ENCODE measurements at regions not wholly inside any gene's neighbourhood (a gene's known extent, or its start where the extent isn't known, plus 50 kb on each side); places are given as distances from the start of the nearest gene placed in this dataset.
"Not testable (repeated sequence)": the region's sequence is repeated elsewhere in the genome, so short reads cannot be mapped to it uniquely, and the experiment has no call there.

DNA sequence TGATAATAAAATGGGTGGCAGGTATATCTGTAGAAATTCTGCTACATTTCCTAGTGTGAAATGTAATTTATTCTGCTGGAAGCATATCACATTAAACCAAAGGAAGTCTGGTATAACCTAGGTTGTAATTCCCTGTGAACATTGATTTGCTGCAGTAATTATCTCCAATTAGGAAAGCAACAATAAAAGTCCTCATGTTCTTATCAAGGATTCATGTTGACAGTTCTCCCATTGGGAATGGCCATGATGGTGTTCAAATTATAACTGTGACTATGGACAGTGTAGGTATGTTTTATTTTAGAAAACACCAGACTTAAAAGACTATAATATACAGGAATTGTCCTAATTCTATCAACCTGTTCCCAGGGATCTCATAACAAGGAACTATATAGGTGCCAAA lies 513.5 kb upstream of the MIR17HG start:
- Histone ChIP-seq H3K4me1 (ENCODE audit: insufficient read depth, low read length) (no peaks in the 10 kb centered on the region; the same call in 1 of the 2 replicates), H3K27me3 (ENCODE audit: insufficient read depth, low read length) (no peaks in the 10 kb centered on the region), H3K9me3 (ENCODE audit: insufficient read depth, low read depth, low read length) (no peaks in the 10 kb centered on the region), H3K9ac (ENCODE audit: low read depth, low read length) (no peak overlapping the region), H3K27ac (ENCODE audit: low read length) (no peak overlapping the region), H3K4me3 (ENCODE audit: low read length) (no peak overlapping the region), H3K36me3 (ENCODE audit: insufficient read depth, low read depth, low read length) (no peaks in the 10 kb centered on the region)

DNA sequence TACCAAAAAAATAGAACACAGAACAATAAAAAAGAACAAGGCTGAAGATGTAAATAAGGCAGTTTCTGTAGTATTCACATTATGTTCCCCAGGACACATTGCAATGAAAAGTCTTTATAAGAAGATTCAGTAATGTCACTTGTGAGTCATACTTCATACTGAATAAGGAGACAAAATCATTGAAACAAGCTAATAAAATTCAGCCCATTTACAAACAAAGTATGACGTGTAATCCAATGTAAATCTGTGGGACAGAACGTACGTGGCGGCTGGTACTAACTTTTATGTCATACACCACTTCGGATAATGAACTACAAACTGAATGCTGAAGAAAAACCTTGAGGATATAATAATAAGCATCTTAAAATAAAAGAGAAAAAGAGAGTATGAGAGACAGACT lies 512.8 kb upstream of the MIR17HG start:
- Histone ChIP-seq H3K9me3 (ENCODE audit: insufficient read depth, low read depth, low read length) (no peaks in the 10 kb centered on the region), H3K4me3 (ENCODE audit: low read length) (no peak overlapping the region), H3K27ac (ENCODE audit: low read length) (no peak overlapping the region), H3K4me1 (ENCODE audit: insufficient read depth, low read length) (no peaks in the 10 kb centered on the region; the same call in 1 of the 2 replicates), H3K9ac (ENCODE audit: low read depth, low read length) (no peak overlapping the region), H3K36me3 (ENCODE audit: insufficient read depth, low read depth, low read length) (no peaks in the 10 kb centered on the region), H3K27me3 (ENCODE audit: insufficient read depth, low read length) (no peaks in the 10 kb centered on the region)

DNA sequence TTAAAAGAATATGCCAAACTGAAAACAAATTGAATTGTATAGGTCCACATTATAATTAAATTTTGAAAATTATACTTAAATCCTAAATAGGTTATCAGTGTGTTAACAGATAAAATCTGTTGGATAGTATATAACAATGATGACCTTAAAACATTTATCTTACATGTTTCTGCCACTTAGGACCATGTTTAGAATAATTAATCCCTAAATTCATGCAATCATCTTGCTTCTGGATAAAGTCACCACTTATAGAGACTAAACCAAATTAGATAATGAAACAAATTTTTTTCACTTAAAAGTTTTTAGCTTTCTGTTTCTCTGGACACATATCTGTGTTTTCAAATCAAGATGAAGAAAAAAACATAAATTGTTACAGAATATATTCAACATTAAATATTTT lies 511.7 kb upstream of the MIR17HG start:
- no peaks in the 10 kb centered on the region for H3K36me3 ChIP-seq (ENCODE audit: insufficient read depth, low read depth, low read length)
- no peaks in the 10 kb centered on the region for H3K27me3 ChIP-seq (ENCODE audit: insufficient read depth, low read length)
- H3K27ac ChIP-seq (ENCODE audit: low read length) = no peak overlapping the region
- H3K4me3 ChIP-seq (ENCODE audit: low read length) = no peak overlapping the region
- H3K9me3 ChIP-seq (ENCODE audit: insufficient read depth, low read depth, low read length) = no peaks in the 10 kb centered on the region
- H3K4me1 ChIP-seq (ENCODE audit: insufficient read depth, low read length) = no peaks in the 10 kb centered on the region; the same call in 1 of the 2 replicates
- H3K9ac ChIP-seq (ENCODE audit: low read depth, low read length) = no peak overlapping the region

DNA sequence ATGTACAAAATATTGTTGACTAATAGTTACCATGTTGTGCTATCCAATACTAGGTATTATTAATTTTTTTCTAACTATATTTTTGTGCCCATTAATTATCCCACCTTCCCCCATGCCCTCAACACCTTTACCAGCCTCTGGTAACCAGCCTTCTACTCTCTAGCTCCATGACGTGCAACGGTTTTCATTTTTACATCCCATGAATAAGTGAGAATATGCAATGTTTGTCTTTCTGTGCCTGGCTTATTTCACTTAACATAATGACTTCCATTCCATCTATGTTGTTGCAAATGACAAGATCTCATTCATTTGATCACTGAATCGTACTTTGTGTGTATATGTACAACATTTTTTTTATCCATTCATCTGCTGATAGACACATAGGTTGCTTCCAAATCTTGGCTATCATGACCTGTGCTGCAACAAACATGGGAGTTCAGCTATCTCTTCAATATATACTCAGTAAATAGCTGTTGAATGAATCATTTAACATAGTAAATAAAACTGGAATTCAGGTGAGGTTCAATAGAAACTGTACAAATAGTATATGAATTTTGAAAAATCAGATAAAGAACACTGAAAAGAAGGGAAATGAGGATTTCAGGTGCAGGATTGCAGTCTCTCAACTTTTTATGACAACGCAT lies 509.0 kb upstream of the MIR17HG start:
- Histone ChIP-seq H3K9ac (ENCODE audit: low read depth, low read length) (no peak overlapping the region), H3K4me1 (ENCODE audit: insufficient read depth, low read length) (no peaks in the 10 kb centered on the region; the same call in 1 of the 2 replicates), H3K27me3 (ENCODE audit: insufficient read depth, low read length) (no peaks in the 10 kb centered on the region), H3K4me3 (ENCODE audit: low read length) (no peak overlapping the region), H3K9me3 (ENCODE audit: insufficient read depth, low read depth, low read length) (no peaks in the 10 kb centered on the region), H3K36me3 (ENCODE audit: insufficient read depth, low read depth, low read length) (no peaks in the 10 kb centered on the region), H3K27ac (ENCODE audit: low read length) (no peak overlapping the region)

DNA sequence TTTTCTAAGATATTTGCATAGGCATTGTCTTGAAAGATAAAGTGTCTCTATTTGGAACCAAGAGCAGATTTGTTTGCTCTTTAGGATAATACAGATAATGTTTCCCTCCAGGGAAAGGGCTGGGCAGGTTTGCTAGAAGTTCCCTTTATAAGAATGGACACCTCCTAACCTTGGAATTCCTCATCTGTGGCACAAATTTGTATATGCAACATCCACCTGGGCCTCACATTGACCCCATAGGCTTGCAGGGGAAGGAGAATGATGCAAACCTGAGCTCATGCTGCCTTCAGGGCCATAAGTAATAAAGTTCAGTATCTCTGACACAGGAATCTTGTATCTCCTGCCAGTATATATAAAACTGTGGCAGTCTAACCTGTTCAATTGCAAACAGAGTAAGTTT lies 508.4 kb upstream of the MIR17HG start:
- Histone ChIP-seq H3K4me3 (ENCODE audit: low read length) (no peak overlapping the region), H3K9me3 (ENCODE audit: insufficient read depth, low read depth, low read length) (no peaks in the 10 kb centered on the region), H3K27me3 (ENCODE audit: insufficient read depth, low read length) (no peaks in the 10 kb centered on the region), H3K9ac (ENCODE audit: low read depth, low read length) (no peak overlapping the region), H3K36me3 (ENCODE audit: insufficient read depth, low read depth, low read length) (no peaks in the 10 kb centered on the region), H3K4me1 (ENCODE audit: insufficient read depth, low read length) (no peaks in the 10 kb centered on the region; the same call in 1 of the 2 replicates), H3K27ac (ENCODE audit: low read length) (no peak overlapping the region)

DNA sequence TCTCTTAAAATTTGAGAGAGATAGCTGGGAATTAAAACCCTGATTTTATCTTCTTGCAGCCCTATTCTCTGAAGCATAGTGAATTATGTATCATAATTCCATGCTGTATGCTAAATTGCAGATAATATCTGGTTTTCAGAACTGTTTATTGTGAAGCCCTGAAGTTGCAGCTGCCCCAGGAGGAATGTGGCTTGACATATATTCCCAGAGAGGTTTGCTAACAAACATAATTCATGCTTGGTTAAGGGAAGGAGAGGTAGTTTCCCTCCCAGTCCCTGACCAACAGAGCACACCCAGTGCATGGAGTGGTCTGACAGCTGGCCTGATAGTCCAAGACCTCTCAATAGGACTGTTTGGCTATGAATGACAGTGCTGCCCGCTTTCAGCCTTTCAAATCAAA lies 500.6 kb upstream of the MIR17HG start:
- no peak overlapping the region for H3K4me3 ChIP-seq (ENCODE audit: low read length)

DNA sequence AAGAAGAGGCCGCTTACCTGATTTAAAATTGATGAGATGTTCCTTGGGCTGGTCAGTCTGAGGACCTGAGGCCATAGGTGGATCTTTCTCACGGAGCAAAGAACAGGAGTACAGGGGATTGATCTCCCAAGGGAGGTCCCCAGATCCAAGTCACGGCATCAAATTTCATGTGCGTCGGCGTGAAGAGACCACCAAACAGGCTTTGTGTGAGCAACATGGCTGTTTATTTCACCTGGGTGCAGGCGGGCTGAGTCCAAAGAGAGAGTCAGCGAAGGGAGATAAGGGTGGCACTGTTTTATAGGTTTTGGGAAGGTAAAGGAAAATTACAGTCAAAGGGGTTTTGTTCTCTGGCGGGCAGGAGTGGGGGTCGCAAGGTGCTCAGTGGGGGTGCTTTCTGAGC lies 493.8 kb upstream of the MIR17HG start:
- H3K27me3 ChIP-seq (ENCODE audit: insufficient read depth, low read length); H3K4me1 ChIP-seq (ENCODE audit: insufficient read depth, low read length); H3K9ac ChIP-seq (ENCODE audit: low read depth, low read length); H3K36me3 ChIP-seq (ENCODE audit: insufficient read depth, low read depth, low read length); H3K4me3 ChIP-seq (ENCODE audit: low read length); H3K9me3 ChIP-seq (ENCODE audit: insufficient read depth, low read depth, low read length); H3K27ac ChIP-seq (ENCODE audit: low read length): not testable (repeated sequence)

More for the DNA sequence above, 500.6 kb upstream of the MIR17HG start:
- no peaks in the 10 kb centered on the region for H3K9me3 ChIP-seq (ENCODE audit: insufficient read depth, low read depth, low read length)
- H3K36me3 ChIP-seq (ENCODE audit: insufficient read depth, low read depth, low read length) = no peaks in the 10 kb centered on the region
- H3K27ac ChIP-seq (ENCODE audit: low read length) = no peak overlapping the region
- H3K27me3 ChIP-seq (ENCODE audit: insufficient read depth, low read length) = no peaks in the 10 kb centered on the region
- no peaks in the 10 kb centered on the region; the same call in 1 of the 2 replicates for H3K4me1 ChIP-seq (ENCODE audit: insufficient read depth, low read length)
- no peak overlapping the region for H3K9ac ChIP-seq (ENCODE audit: low read depth, low read length)

DNA sequence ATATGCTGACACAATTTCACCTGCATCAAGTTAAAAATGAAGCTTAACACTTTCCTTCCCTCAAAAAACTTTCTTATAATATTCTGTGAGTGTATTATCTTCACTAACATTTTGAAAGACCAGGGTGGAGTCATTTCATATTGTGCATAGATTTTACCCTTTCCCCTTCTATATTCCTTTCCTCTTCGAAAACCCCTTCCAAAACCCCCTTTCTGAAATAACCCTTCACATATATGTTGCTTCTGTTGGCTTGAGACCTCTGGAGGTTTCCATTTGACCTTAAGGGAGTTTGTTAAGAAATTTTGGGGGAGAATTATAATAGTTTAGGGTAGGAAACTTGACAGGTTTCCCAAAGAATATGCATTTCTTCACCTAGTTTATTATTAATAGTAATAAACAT lies 489.6 kb upstream of the MIR17HG start:
- no peak overlapping the region for H3K9ac ChIP-seq (ENCODE audit: low read depth, low read length)
- no peaks in the 10 kb centered on the region for H3K27me3 ChIP-seq (ENCODE audit: insufficient read depth, low read length)
- H3K4me1 ChIP-seq (ENCODE audit: insufficient read depth, low read length) = peaks cover 5% of the 10 kb centered on the region; the same call in 1 of the 2 replicates
- no peaks in the 10 kb centered on the region for H3K36me3 ChIP-seq (ENCODE audit: insufficient read depth, low read depth, low read length)
- H3K4me3 ChIP-seq (ENCODE audit: low read length) = no peak overlapping the region
- no peaks in the 10 kb centered on the region for H3K9me3 ChIP-seq (ENCODE audit: insufficient read depth, low read depth, low read length)
- no peak overlapping the region for H3K27ac ChIP-seq (ENCODE audit: low read length)

DNA sequence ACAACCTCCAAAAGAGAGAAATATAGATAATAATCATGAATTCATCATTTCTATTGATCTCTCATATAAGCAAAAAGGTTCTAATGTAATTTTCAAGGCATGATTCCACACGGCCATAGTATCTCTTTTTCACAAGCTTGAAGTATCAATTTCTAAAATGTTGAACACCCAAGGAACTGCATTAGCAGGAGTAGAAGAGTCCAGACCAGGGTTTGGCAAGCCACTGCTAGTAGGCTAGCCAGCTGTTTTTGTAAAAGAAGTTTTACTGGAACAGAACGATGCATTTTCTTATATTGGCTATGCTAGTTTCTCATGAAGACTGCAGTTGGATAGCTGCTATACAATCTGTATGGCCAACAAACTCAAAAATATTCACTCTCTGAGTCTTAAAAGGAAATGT lies 481.5 kb upstream of the MIR17HG start:
- no peaks in the 10 kb centered on the region for H3K27me3 ChIP-seq (ENCODE audit: insufficient read depth, low read length)
- H3K36me3 ChIP-seq (ENCODE audit: insufficient read depth, low read depth, low read length) = no peaks in the 10 kb centered on the region
- H3K4me3 ChIP-seq (ENCODE audit: low read length) = no peak overlapping the region
- no peaks in the 10 kb centered on the region for H3K4me1 ChIP-seq (ENCODE audit: insufficient read depth, low read length)
- H3K9me3 ChIP-seq (ENCODE audit: insufficient read depth, low read depth, low read length) = no peaks in the 10 kb centered on the region
- H3K9ac ChIP-seq (ENCODE audit: low read depth, low read length) = no peak overlapping the region
- H3K27ac ChIP-seq (ENCODE audit: low read length) = no peak overlapping the region

DNA sequence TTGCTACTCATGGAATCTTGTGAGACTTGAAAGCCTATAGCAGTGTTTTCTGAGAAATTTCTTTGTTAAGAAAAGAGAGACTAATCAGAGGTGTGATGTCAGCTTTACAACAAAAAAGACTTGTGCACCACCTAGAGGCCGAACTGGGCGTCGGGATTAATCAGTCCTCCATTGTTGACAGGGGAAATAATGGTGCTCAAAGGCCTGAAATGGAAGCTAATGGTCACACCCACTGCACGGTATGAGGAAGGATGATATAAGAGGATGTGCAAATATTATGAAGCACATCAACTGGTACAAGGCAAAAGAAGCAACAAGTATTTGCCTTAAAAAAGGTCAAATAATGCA lies 480.2 kb upstream of the MIR17HG start:
- Histone ChIP-seq H3K27ac (ENCODE audit: low read length) (no peak overlapping the region), H3K9ac (ENCODE audit: low read depth, low read length) (no peak overlapping the region), H3K4me3 (ENCODE audit: low read length) (no peak overlapping the region), H3K36me3 (ENCODE audit: insufficient read depth, low read depth, low read length) (no peaks in the 10 kb centered on the region), H3K27me3 (ENCODE audit: insufficient read depth, low read length) (no peaks in the 10 kb centered on the region), H3K9me3 (ENCODE audit: insufficient read depth, low read depth, low read length) (no peaks in the 10 kb centered on the region), H3K4me1 (ENCODE audit: insufficient read depth, low read length) (peaks cover 1% of the 10 kb centered on the region; the same call in 1 of the 2 replicates)

DNA sequence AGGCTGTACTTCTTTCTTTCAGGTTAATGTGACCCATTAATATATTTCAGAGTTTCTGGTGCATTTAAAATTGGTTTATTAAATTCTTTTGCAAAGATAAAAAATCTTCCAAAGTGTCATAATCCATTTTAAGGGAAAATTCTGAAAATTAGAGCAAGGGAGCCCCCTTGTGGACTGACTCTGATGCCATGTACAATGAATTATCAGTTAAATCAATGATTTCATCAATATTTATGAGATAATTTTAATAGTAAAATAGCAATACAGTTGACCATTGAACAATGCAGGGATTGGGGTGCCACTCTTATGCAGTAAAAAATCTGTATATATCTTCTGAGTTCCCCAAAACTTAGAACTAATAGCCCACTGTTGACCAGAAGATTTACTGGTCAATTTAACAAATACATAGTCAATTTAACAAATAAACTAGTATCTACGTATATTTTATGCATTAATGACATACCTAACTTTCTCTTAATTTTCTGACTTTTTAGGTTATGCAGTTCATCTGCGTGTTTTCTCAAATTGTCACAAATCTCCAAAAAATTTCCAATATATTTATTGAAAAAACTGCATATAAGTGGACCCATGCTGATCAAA lies 479.1 kb upstream of the MIR17HG start:
- Histone ChIP-seq H3K27ac (ENCODE audit: low read length) (no peak overlapping the region), H3K36me3 (ENCODE audit: insufficient read depth, low read depth, low read length) (no peaks in the 10 kb centered on the region), H3K27me3 (ENCODE audit: insufficient read depth, low read length) (no peaks in the 10 kb centered on the region), H3K4me1 (ENCODE audit: insufficient read depth, low read length) (peaks cover 6% of the 10 kb centered on the region; the same call in 1 of the 2 replicates), H3K9me3 (ENCODE audit: insufficient read depth, low read depth, low read length) (no peaks in the 10 kb centered on the region), H3K9ac (ENCODE audit: low read depth, low read length) (no peak overlapping the region), H3K4me3 (ENCODE audit: low read length) (no peak overlapping the region)

DNA sequence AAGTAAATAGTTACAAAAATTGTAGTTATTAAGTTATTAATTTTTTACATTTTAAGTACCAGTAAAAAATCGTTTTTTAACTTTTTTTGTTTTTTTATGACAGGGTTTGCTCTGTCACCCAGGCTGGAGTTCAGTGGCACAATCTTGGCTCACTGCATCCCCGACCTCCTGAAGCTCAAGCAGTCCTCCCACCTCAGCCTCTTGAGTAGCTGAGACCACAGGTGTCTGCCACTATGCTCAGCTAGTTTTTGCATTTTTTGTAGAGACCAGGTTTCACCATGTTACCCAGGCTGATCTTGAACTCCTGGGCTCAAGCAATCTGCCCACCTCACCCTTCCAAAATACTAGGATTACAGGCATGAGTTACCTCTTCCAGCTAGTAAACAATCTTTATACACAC lies 477.9 kb upstream of the MIR17HG start:
- no peak overlapping the region for H3K9ac ChIP-seq (ENCODE audit: low read depth, low read length)
- no peak overlapping the region for H3K27ac ChIP-seq (ENCODE audit: low read length)
- no peaks in the 10 kb centered on the region for H3K36me3 ChIP-seq (ENCODE audit: insufficient read depth, low read depth, low read length)
- no peaks in the 10 kb centered on the region for H3K9me3 ChIP-seq (ENCODE audit: insufficient read depth, low read depth, low read length)
- no peak overlapping the region for H3K4me3 ChIP-seq (ENCODE audit: low read length)
- peaks cover 6% of the 10 kb centered on the region; the same call in 1 of the 2 replicates for H3K4me1 ChIP-seq (ENCODE audit: insufficient read depth, low read length)
- H3K27me3 ChIP-seq (ENCODE audit: insufficient read depth, low read length) = no peaks in the 10 kb centered on the region
